Activated T-cell treated with anti-CD3 and anti-CD28 coated beads, Interleukin-2, amount 50 U/mL, for 48 hours (primary cell): ENCODE measurements at regions not wholly inside any gene's neighbourhood (a gene's known extent, or its start where the extent isn't known, plus 50 kb on each side); places are given as distances from the start of the nearest gene placed in this dataset.

Experiments used
- DNase-seq, 2 experiments: peaks; one replicate each; pipeline ENCODE4 v3.0.0-alpha.2; 2020

- no peak for DNase-seq
These were observed 326.6 kb upstream of the B3GALT2 start for GRCh38 chr1:193513032-193513431.

DNA sequence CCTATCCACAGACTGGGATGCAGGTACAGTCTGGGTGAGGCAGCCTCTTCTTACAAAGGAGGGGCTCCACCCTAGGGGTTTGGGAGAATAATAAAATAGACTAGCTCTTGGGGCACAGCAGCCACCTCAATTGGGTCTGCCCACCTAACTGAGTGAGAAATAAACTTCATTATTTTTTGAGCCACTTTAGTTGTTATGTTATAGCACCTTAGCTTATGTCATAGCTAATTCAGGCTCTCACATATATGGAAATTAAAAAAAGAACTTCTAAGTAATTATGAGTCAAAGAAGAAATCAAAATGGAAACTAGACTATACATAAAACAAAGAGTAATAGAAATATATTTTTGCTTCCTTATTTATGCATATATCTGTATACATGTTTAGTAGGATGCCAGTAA, 318.5 kb upstream of the B3GALT2 start:
- DNase-seq, result no peak

DNA sequence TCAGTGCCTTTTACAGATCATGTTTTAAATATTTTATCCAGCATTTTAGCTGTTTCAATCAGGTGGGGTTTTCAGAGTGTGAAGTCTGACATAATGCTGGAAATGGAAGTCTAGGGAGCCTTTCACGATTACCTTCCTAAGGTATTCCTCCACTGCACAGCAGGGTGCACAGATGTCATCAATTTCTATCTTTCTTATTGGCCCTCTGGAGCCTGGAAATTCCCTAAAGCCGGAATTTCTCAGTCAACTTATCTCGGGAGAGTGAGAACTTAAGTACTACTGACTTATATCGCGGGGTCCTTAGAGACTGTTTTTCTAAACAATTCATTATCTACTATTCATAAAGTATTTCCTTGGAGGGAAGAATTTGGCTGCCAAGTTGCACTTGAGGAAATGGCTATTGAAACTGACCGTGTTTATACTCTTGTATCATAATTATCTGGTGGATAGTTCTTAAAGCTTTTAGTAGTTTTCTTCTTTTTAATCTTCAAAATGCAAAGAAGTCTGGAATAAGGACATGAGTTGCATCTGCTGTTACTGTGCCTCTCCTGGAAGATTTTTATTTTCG, 311.8 kb upstream of the B3GALT2 start:
- DNase-seq, result no peak

DNA sequence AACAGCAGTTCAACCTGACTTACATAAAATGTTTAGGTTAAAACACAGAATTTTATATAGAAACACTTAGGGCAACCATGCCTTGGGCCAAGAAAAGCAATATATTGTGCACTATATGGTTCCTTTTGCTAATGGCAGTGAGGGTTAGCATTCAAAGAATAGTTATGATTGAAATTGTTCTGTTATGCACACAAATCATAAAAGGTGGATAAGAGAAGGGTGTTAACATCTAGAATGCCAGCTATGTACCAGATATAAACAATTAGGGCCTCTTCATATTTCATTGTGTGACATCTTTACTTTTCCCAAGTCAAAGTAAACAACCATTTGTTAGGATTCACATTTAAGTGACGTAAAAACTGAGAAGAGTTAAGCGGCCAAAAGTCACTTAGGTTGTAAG, 308.0 kb upstream of the B3GALT2 start:
- no peak for DNase-seq

- DNase-seq, result no peak
These were observed 302.8 kb upstream of the B3GALT2 start for GRCh38 chr1:193489191-193489590.

DNA sequence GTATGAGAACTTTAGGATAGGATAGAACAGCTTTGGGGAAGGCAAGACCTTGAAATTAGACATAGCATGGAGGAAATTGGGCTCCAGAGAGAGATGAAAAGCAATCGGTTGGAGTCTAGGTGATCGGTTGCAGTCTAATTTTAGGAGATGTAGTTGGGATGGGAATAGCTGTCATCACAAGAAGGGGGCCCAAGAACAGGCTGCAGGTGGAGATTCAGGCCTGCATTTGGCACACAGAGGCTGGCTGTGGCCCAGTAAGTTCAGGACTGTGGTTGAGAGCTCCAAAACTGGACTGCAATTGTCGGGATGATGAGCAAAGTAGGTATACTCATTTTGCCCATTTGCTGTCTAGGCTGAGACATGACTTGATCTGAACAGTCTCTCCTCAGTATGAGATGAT, 301.3 kb upstream of the B3GALT2 start:
- no peak for DNase-seq

GRCh38 chr1:193486671-193487229, 300.3 kb upstream of the B3GALT2 start:
- no peak for DNase-seq

DNA sequence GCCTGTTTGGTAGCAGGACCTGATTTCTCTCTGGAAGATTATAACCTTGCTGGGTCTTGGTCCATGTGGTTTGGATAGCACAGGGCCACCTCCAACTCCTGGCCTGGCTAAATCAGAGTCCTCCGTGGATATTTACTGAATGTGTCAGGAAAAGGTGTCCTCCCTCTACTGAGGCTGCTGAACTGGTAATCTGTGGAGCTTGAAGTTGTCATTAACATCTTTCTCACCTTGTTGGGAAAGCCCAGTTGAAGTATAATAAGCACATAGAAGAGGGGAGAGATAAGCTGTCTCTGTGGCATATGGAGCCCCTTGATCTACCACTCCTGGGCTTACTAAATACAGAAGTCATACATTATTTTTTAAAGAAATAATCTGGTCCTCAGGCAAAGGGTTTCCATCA, 294.3 kb upstream of the B3GALT2 start:
- no peak for DNase-seq

DNA sequence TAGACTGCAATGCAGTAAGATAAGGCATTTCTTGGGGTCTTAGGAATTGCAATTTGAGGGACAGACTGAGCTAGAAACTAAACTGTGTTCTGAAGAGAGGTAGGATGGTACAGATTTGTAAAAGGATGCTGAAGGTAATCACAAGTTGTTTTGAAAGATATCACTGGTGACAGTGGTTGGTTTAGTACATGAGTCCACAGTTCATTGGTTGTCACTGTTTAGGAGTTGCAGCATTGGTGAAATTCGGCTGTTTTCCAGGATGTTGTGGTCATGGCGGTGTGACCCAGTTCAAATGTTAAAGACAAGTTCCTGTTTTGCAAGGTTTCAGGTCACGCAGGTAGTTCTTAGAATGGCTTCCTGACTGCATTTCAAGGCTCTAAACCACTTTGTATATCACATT, 292.8 kb upstream of the B3GALT2 start:
- peak; percentile 48 to 62 for DNase-seq

DNA sequence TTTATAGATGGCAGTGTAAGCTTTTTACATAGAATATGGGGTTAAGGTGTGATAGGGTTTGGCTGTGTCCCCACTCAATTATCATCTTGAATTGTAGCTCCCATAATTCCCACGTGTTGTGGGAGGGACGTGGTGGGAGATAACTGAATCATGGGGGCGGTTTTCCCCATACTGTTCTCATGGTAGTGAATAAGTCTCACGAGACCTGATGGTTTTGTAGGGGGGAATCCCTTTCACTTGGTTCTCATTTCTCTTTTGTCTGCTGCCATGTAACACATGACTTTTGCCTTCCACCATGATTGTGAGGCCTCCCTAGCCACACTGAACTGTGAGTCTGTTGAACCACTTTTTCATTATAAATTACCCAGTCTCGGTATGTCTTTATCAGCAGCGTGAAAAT, 290.3 kb upstream of the B3GALT2 start:
- DNase-seq, result no peak

DNA sequence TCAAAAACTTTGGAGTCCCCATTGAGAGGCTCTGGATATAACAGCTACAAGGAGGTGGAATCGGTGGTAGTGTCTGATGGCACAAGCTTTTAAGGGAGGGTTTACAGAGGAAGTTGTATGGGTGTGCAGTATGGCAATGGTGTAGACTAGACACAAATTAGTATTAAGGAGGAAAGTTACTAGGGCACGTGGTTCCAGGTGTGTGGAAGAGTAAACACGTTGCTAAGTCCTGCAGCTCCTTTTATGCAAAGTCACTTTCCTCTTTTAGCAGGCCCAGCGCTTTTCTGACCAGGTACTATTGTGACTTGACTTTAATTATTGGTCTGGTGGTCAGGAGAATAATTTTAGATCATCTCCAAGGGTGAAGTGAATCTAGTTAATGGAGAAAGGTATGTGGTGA, 287.5 kb upstream of the B3GALT2 start:
- no peak for DNase-seq

- no peak for DNase-seq
These were observed 286.5 kb upstream of the B3GALT2 start for GRCh38 chr1:193472838-193473398.

GRCh38 chr1:193472430-193472829, 286.0 kb upstream of the B3GALT2 start:
- no peak for DNase-seq

DNA sequence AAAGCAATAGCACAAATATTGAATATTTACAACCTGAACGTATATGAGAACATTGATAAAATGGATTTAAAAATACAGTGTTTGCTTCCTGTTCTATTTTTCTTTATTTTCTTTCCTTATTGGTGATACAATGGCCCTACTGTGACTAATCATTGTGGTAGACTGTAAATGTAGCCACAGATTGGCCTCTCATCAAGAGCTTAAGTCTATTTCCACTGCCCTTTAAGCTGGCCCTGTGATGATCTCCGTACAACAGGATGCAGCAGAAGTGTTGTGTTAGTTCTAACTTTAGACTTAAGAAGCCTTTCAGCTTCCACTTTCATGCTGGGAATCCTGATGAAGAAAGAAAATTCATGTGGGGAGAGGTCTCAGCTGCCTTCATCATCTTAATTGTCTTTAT, 285.6 kb upstream of the B3GALT2 start:
- DNase-seq, result no peak

- DNase-seq, result no peak
These were observed 277.0 kb upstream of the B3GALT2 start for GRCh38 chr1:193463326-193463932.

GRCh38 chr1:193462629-193463320, 276.4 kb upstream of the B3GALT2 start:
- DNase-seq, result no peak

DNA sequence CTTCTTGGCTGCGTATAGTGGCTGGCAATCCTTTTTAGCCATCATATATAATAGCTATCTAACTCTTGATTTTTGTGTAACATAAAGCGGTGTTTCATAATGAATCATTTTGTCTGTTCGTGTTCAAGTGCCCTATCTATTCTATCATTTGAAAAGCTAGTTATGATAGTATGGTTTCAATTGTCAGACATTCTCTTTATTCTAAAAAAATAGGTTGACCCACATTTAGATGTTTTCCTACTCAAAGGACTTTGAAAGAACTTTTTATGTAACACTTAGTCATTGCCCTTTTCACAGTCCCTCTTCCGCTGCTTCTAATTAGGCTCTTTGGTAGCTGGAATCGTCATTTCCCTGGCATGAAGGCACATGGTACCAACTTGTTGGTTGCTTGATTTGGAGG, 272.2 kb upstream of the B3GALT2 start:
- peak in 1 of 2 experiments; percentile 31 for DNase-seq

DNA sequence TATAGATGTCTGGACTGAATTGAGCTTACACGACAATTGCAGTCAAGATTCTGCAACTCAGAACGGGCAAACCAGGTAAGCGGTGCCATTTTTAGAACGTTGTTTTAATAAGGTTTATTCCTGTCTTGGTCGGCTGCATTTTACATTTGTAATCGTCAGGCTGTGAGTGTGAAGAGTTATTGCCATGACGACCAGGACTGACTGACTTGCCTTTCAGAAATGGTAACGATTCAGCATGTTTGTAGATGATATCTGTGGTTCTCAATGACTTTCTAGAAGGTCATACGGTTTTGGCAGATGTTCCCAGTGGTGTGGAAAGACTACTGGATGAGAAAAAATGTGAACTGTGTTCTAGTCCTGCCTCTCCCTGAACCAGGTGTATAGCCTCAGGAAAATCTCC, 271.3 kb upstream of the B3GALT2 start:
- DNase-seq, result no peak

DNA sequence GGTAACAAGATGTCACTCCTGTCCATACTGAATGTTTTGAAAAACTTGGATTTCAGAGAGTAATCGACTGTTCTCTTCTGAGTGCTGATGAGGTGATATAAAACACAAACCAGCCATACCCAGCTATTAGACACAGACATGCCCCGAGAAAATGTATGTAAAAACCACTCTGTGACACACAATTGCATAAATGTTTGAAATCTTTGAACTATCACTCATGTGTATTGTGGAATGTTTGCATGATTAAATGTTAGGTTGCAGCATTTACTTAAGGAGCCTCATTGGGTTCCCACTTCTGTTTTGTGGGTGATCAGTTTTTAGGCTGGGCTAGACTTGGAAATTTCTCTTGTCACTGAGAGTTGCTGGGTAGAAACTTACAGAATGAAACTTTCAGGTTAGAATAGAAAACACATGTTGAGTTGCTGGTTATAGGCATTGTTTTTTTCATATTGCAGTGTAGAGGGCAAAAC, 270.4 kb upstream of the B3GALT2 start:
- no peak for DNase-seq

DNA sequence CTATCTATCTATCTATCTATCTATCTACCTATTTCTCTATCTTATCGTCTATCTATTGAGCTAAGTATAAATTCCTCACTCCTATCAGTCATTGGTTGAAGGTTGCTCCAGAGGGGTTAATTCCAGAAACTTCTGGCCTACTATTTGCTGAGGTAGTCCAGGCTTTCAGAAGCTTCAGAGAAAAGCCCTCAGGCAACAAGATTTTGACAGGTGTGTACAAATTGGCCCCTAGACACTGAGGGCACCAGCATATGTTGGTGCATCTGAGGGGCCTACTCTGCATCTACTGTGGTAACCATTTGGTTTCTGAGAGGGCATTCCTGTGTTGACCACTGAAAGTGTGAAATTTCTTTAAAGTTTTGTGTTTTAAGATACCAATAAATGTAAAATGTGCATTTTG, 265.2 kb upstream of the B3GALT2 start:
- DNase-seq, result no peak

DNA sequence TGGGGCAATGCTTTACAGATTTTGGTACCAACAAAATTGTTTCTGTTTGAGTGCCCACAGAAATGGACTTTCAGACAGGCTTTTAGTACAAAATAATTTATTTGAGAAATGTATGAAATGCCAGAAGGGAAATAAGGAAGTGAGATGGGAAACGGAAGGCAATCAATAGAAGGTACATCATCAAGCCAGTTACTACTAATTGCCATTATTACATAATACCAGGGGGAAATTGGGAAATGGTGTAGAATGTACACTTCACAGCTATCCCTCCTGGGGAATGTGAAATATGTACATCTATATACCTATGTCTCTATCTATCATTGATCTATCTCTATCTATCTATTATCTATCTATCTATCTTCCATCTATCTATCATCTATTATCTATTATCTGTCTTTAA, 264.6 kb upstream of the B3GALT2 start:
- DNase-seq, result no peak

GRCh38 chr1:193448682-193449461, 262.5 kb upstream of the B3GALT2 start:
- DNase-seq, result peak; percentile 23 to 33

- DNase-seq, result no peak
These were observed 257.5 kb upstream of the B3GALT2 start for GRCh38 chr1:193443886-193444285.
